ENCODE measurements at regions not wholly inside any gene's neighbourhood (a gene's known extent, or its start where the extent isn't known, plus 50 kb on each side); places are given as distances from the start of the nearest gene placed in this dataset.

- Histone ChIP-seq H3K4me3 (replicated peaks; ENCODE audit: insufficient read depth, low read length) (no peak overlapping the region), H3K27ac (replicated peaks) (no peak overlapping the region), H3K27me3 (ENCODE audit: insufficient read depth, poor library complexity, severe bottlenecking) (no peaks in the 10 kb centered on the region)
- DNase-seq (ENCODE audit: low read depth in 1 of 2, low spot score in 1 of 2) = no peak
- TF ChIP-seq CTCF (IDR thresholded peaks at IDR 0.05; ENCODE audit: insufficient read depth, low read length) = no peak
- TF ChIP-seq SPI1 (IDR thresholded peaks at IDR 0.05; ENCODE audit: borderline replicate concordance, low read depth) = no peak
- TF ChIP-seq, protein P1, sequence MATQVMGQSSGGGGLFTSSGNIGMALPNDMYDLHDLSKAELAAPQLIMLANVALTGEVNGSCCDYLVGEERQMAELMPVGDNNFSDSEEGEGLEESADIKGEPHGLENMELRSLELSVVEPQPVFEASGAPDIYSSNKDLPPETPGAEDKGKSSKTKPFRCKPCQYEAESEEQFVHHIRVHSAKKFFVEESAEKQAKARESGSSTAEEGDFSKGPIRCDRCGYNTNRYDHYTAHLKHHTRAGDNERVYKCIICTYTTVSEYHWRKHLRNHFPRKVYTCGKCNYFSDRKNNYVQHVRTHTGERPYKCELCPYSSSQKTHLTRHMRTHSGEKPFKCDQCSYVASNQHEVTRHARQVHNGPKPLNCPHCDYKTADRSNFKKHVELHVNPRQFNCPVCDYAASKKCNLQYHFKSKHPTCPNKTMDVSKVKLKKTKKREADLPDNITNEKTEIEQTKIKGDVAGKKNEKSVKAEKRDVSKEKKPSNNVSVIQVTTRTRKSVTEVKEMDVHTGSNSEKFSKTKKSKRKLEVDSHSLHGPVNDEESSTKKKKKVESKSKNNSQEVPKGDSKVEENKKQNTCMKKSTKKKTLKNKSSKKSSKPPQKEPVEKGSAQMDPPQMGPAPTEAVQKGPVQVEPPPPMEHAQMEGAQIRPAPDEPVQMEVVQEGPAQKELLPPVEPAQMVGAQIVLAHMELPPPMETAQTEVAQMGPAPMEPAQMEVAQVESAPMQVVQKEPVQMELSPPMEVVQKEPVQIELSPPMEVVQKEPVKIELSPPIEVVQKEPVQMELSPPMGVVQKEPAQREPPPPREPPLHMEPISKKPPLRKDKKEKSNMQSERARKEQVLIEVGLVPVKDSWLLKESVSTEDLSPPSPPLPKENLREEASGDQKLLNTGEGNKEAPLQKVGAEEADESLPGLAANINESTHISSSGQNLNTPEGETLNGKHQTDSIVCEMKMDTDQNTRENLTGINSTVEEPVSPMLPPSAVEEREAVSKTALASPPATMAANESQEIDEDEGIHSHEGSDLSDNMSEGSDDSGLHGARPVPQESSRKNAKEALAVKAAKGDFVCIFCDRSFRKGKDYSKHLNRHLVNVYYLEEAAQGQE (IDR thresholded peaks at IDR 0.05; ENCODE audit: insufficient replicate concordance, low read depth) = no peak
- TF ChIP-seq GABPA (IDR thresholded peaks at IDR 0.05; ENCODE audit: low read depth) = no peak
- TF ChIP-seq POLR2AphosphoS5 (IDR thresholded peaks at IDR 0.05; ENCODE audit: low read depth) = no peak
Observed at GRCh38 chr4:115657991-115658650, 544.7 kb upstream of the NDST4 start.

- Histone ChIP-seq H3K27ac (replicated peaks) (no peak overlapping the region), H3K4me3 (replicated peaks; ENCODE audit: insufficient read depth, low read length) (no peak overlapping the region), H3K27me3 (ENCODE audit: insufficient read depth, poor library complexity, severe bottlenecking) (no peaks in the 10 kb centered on the region)
- TF ChIP-seq SPI1 (IDR thresholded peaks at IDR 0.05; ENCODE audit: borderline replicate concordance, low read depth) = no peak
- no peak for TF ChIP-seq CTCF (IDR thresholded peaks at IDR 0.05; ENCODE audit: insufficient read depth, low read length)
- TF ChIP-seq GABPA (IDR thresholded peaks at IDR 0.05; ENCODE audit: low read depth) = no peak
- TF ChIP-seq, protein P1 (IDR thresholded peaks at IDR 0.05; ENCODE audit: insufficient replicate concordance, low read depth) = no peak
- TF ChIP-seq POLR2AphosphoS5 (IDR thresholded peaks at IDR 0.05; ENCODE audit: low read depth) = no peak
- no peak for DNase-seq (ENCODE audit: low read depth in 1 of 2, low spot score in 1 of 2)
Observed at GRCh38 chr4:115655626-115656025, 542.2 kb upstream of the NDST4 start.

GRCh38 chr4:115648786-115649185 is 535.4 kb upstream of the NDST4 start:
- no peak overlapping the region for H3K4me3 ChIP-seq (replicated peaks; ENCODE audit: insufficient read depth, low read length)
- no peaks in the 10 kb centered on the region for H3K27me3 ChIP-seq (ENCODE audit: insufficient read depth, poor library complexity, severe bottlenecking)
- DNase-seq (ENCODE audit: low read depth in 1 of 2, low spot score in 1 of 2) = no peak
- H3K27ac ChIP-seq (replicated peaks) = no peak overlapping the region
- TF ChIP-seq GABPA (IDR thresholded peaks at IDR 0.05; ENCODE audit: low read depth) (no peak), SPI1 (IDR thresholded peaks at IDR 0.05; ENCODE audit: borderline replicate concordance, low read depth) (no peak), CTCF (IDR thresholded peaks at IDR 0.05; ENCODE audit: insufficient read depth, low read length) (no peak), POLR2AphosphoS5 (IDR thresholded peaks at IDR 0.05; ENCODE audit: low read depth) (no peak)
- TF ChIP-seq, protein P1 (IDR thresholded peaks at IDR 0.05; ENCODE audit: insufficient replicate concordance, low read depth) = no peak

All from HL-60 (cell line).